HepG2 (cell line): ENCODE measurements at regions not wholly inside any gene's neighbourhood (a gene's known extent, or its start where the extent isn't known, plus 50 kb on each side); places are given as distances from the start of the nearest gene placed in this dataset.

Experiments
- FOXA3 ChIP-seq: IDR thresholded peaks from 2 replicates; pipeline ENCODE4 v1.6.1; 2016; ENCODE audit warnings: missing genetic modification reagents, missing compliant biosample characterization
- POLR2AphosphoS5 ChIP-seq: IDR thresholded peaks from 2 replicates; pipeline ENCODE4 v1.6.1; 2012; ENCODE audit warnings: low read depth, low read length
- ZNF124 ChIP-seq: sonication (generic); formaldehyde crosslinking; IDR thresholded peaks from 2 replicates; pipeline ENCODE4 v1.4.0; 2020; ENCODE audit warnings: missing genetic modification reagents
- ZNF142 ChIP-seq: sonication (generic); formaldehyde crosslinking; IDR thresholded peaks from 2 replicates; pipeline ENCODE4 v1.4.0; 2020; ENCODE audit warnings: missing genetic modification reagents
- ZNF160 ChIP-seq: sonication (generic); formaldehyde crosslinking; IDR thresholded peaks from 2 replicates; pipeline ENCODE4 v1.8.0; 2022; ENCODE audit warnings: mild to moderate bottlenecking, inconsistent platforms, missing genetic modification reagents
- ZNF451 ChIP-seq: sonication (generic); formaldehyde crosslinking; IDR thresholded peaks from 2 replicates; pipeline ENCODE4 v1.5.0; 2020; ENCODE audit warnings: mild to moderate bottlenecking, missing genetic modification reagents
- ZNF484 ChIP-seq: sonication (generic); formaldehyde crosslinking; IDR thresholded peaks from 2 replicates; pipeline ENCODE4 v1.5.1; 2020; ENCODE audit warnings: mild to moderate bottlenecking, low read depth, missing genetic modification reagents, borderline replicate concordance
- ZNF562 ChIP-seq: sonication (generic); formaldehyde crosslinking; IDR thresholded peaks from 2 replicates; pipeline ENCODE4 v1.8.0; 2022; ENCODE audit warnings: missing genetic modification reagents, borderline replicate concordance
- ZNF577 ChIP-seq: sonication (generic); formaldehyde crosslinking; IDR thresholded peaks from 2 replicates; pipeline ENCODE4 v1.4.0; 2020; ENCODE audit warnings: mild to moderate bottlenecking, low read depth, missing genetic modification reagents, borderline replicate concordance
- ZNF773 ChIP-seq: sonication (generic); formaldehyde crosslinking; IDR thresholded peaks from 2 replicates; pipeline ENCODE4 v1.4.0; 2020; ENCODE audit warnings: missing genetic modification reagents, borderline replicate concordance
- ZNF775 ChIP-seq: sonication (generic); formaldehyde crosslinking; IDR thresholded peaks from 2 replicates; pipeline ENCODE4 v1.4.0; 2020; ENCODE audit warnings: missing genetic modification reagents, mild to moderate bottlenecking, moderate library complexity, borderline replicate concordance

GRCh38 chr4:1508161-1509160 is 102.2 kb upstream of the NKX1-1 start (continued):
- TF ChIP-seq ZNF142 (CRISPR knock-in tag) (no peak), FOXA3 (CRISPR knock-in tag) (no peak), POLR2AphosphoS5 (no peak), ZNF124 (no peak), ZNF577 (CRISPR knock-in tag) (no peak), ZNF451 (CRISPR knock-in tag) (no peak), ZNF775 (CRISPR knock-in tag) (no peak), ZNF562 (no peak), ZNF773 (CRISPR knock-in tag) (no peak), ZNF160 (no peak), ZNF484 (no peak)
- TF ChIP-seq, all 625 proteins: peak for 0
